Stomach (tissue), 4 donors: ENCODE measurements at regions not wholly inside any gene's neighbourhood (a gene's known extent, or its start where the extent isn't known, plus 50 kb on each side); places are given as distances from the start of the nearest gene placed in this dataset.

Experiments used
- EP300 ChIP-seq: sonication (generic); formaldehyde crosslinking; IDR thresholded peaks from one replicate; pipeline ENCODE4 v1.6.1; 2017; ENCODE audit warnings: antibody characterized with exemption
- POLR2A ChIP-seq, 4 donors: fragments of 450-650 bp; IDR thresholded peaks; one replicate each; pipeline ENCODE4 v1.6.1; 2016; ENCODE audit warnings: antibody characterized with exemption in 4 of 4, control low read depth in 2 of 4, mild to moderate bottlenecking in 1 of 4, moderate library complexity in 1 of 4
- POLR2AphosphoS5 ChIP-seq, 3 donors: sonication (generic); formaldehyde crosslinking; IDR thresholded peaks; one replicate each; pipeline ENCODE4 v1.6.1; 2016; ENCODE audit warnings: antibody characterized with exemption in 3 of 3
- TF ChIP-seq, protein P1 (sequence below), 7 experiments: fragments of 450-650 bp in 4 of 7; fragments of 200-600 bp in 3 of 7; sonication (generic) in 3 of 7; IDR thresholded peaks; one replicate each; pipeline ENCODE4 v1.5.1; 2016 to 2019; ENCODE audit warnings: antibody characterized with exemption in 7 of 7, control low read depth in 2 of 7, mild to moderate bottlenecking in 1 of 7

GRCh38 chr10:124238367-124238766 lies 145.0 kb upstream of the CHST15 start:
- TF ChIP-seq, protein P1, sequence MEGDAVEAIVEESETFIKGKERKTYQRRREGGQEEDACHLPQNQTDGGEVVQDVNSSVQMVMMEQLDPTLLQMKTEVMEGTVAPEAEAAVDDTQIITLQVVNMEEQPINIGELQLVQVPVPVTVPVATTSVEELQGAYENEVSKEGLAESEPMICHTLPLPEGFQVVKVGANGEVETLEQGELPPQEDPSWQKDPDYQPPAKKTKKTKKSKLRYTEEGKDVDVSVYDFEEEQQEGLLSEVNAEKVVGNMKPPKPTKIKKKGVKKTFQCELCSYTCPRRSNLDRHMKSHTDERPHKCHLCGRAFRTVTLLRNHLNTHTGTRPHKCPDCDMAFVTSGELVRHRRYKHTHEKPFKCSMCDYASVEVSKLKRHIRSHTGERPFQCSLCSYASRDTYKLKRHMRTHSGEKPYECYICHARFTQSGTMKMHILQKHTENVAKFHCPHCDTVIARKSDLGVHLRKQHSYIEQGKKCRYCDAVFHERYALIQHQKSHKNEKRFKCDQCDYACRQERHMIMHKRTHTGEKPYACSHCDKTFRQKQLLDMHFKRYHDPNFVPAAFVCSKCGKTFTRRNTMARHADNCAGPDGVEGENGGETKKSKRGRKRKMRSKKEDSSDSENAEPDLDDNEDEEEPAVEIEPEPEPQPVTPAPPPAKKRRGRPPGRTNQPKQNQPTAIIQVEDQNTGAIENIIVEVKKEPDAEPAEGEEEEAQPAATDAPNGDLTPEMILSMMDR (IDR thresholded peaks at IDR 0.05): no peak
- no peak for TF ChIP-seq POLR2A (IDR thresholded peaks at IDR 0.05)
- TF ChIP-seq POLR2AphosphoS5 (IDR thresholded peaks at IDR 0.05): no peak
- no peak for TF ChIP-seq EP300
